HG02759 (cell line): ENCODE measurements at regions not wholly inside any gene's neighbourhood (a gene's known extent, or its start where the extent isn't known, plus 50 kb on each side); places are given as distances from the start of the nearest gene placed in this dataset.

Experiments
- ATAC-seq: cut with Tn5 transposase; IDR thresholded peaks from one replicate; pipeline ENCODE4 v1.9.1; 2021; ENCODE audit warnings: mild to moderate bottlenecking, moderate library complexity; ENCODE audit not compliant: unreplicated experiment

- no peak for ATAC-seq
Observed at GRCh38 chr5:2658881-2659470, 92.5 kb downstream of the IRX2 start.

DNA sequence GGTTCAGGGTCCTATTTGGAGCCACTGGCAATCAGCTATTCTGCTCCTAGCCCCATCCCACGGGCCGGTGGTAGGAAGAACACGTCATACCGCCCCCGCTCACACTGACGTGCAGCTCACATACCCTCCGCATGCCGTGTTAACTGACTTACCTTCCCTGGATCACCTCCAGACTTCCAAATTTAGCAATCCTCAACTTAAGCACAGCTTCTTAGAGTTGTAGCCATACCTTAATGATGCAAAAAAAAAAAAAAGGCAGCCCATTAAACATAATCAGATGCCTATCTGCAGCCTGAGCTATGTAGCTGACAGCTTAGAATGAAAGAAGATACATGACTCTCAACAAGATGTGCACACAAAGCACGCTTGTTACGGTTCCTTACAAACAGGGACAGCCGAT is 93.0 kb downstream of the IRX2 start:
- no peak for ATAC-seq

DNA sequence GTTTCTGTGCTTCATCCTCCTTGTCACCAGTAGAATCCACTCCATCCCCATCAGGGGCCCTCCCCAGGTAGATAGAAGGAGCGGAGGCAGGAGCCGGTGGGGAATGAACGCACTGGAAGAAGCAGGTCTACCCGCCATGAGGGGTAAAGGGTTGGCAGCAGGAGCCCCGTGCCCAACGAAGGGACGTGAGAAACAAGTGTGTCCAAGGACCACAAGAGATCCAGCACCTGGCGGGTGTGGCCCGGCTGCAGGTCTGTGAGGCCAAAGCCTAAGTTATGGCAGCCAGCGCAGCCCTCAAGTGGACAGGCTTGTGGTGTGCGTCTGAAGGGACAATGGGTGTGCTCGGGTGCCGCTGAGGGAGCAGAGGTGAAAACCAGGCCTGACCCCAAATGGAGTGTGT is 94.3 kb downstream of the IRX2 start:
- no peak for ATAC-seq

DNA sequence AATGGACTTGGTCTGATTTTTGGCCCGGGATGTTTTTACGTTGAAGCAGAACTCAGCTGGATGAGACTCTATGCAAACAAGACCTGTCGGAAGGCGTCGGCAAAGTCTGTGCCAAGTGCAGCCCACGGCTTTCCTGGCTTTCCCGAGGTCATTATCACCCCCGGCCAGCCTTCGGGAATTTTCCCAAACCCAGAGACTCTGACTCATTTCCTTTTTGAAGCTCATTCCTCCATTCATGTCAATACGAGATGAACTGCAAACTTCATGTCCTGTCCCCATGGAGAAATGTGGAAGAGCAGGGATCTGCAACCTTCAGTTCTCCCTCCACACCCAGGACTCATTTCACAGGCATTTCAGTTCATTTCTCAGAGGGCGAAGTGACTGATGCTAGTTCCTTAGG is 95.3 kb downstream of the IRX2 start:
- no peak for ATAC-seq

- no peak for ATAC-seq
Observed at GRCh38 chr5:2653991-2654390, 97.5 kb downstream of the IRX2 start.

DNA sequence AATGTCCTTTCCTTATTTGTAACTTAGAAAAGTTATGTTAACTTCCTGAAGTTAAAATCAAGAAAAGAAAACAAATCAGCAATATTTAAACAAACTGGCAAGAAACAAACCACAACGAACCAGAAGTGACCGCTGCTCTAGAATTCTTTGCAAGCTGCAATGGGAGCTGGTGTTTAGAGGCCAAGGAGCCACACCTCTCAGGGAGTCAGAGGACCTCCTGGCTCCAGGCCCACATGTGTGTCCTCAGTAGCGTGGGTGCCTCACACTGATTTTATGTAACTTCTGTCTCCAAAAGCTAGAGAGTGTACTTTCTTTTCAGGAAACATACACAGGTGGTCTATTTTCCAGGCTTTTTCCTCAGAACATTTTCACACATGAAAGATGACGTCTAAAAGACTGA is 100.4 kb downstream of the IRX2 start:
- ATAC-seq, result no peak

GRCh38 chr5:2642684-2643345 is 108.7 kb downstream of the IRX2 start:
- ATAC-seq, result no peak

GRCh38 chr5:2640717-2641116 is 110.8 kb downstream of the IRX2 start:
- ATAC-seq, result no peak

- ATAC-seq, result no peak
Observed at GRCh38 chr5:2639425-2639824, 112.1 kb downstream of the IRX2 start.

GRCh38 chr5:2634399-2635176 is 116.9 kb downstream of the IRX2 start:
- no peak for ATAC-seq

GRCh38 chr5:2633992-2634391 is 117.5 kb downstream of the IRX2 start:
- ATAC-seq, result no peak

- no peak for ATAC-seq
Observed at GRCh38 chr5:2631758-2632157, 119.7 kb downstream of the IRX2 start.

DNA sequence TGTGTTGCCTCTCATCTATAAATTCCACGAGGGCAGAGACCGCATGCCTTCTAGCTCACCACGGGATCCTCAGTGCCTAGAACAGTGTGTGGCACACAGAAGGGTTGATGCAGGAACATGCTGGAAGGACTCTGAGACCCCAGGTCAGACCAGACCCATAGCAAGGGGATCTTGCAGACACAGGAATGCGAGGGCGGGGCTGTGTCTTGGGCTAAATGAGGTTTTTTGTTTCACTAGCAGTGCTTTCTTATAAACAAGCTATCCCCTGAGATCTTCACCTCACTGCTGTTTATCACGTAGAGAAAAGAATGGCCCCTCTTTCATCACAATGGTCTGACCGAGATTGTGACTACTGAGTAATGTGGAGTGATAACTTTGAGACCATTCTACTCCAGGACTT is 122.4 kb downstream of the IRX2 start:
- ATAC-seq, result no peak

DNA sequence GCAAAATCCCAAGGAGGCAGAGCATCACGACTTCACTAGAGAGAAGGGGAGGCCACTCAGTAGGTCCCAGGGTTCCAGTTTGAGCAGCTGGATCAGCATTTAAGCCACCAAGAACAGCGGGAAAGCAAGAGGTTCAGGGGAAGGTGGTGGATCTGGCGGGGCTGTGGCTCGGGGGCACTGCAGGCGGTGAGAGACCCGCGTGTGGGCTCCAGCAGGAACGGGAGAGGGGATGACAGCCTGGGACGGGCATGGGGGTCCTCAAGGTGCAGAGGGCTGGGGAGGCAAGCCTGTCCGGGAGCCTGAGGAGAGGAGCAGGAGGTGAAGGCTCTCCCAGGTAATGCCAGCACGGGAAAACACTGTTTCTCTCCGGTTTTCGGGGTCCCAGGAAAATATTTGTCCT is 123.6 kb downstream of the IRX2 start:
- ATAC-seq, result no peak

GRCh38 chr5:2626572-2626971 is 124.9 kb downstream of the IRX2 start:
- no peak for ATAC-seq

DNA sequence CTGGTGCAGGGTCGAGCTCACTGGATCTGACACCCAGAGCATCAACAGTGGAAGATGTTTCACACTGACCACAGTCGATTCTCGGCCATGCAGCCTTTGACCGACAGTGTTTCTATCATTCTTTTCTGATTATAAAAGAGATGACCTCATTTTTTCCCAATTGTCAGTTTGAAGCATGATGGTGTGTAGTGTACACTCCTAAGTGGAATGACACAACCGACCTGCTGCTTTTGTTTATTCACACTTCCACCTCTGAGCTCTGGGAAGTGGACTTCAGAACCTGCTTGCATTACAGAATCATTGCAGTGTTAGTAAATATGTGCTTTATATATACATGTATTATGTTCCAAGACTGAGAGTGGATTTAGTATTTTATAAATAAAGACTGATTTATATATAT is 128.6 kb downstream of the IRX2 start:
- ATAC-seq, result no peak

DNA sequence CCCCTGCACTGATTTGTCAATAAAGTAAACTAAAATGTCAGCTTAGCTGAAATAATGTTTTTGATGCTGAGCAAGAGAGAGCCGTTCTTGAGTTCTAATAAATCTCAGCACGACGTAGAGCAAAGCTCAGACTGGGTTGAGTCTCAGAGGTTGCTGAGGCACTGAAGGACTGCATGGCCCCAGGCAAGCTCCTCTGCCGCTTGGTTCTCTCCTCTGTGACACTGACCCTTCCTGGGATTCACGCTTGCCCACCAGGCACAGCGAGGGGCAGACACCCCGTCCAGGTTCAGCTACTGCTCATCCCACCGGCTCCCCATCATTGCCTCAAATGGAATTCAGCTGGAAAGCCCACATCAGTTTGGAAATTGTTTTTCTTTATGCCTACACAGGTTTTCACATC is 129.8 kb downstream of the IRX2 start:
- no peak for ATAC-seq

DNA sequence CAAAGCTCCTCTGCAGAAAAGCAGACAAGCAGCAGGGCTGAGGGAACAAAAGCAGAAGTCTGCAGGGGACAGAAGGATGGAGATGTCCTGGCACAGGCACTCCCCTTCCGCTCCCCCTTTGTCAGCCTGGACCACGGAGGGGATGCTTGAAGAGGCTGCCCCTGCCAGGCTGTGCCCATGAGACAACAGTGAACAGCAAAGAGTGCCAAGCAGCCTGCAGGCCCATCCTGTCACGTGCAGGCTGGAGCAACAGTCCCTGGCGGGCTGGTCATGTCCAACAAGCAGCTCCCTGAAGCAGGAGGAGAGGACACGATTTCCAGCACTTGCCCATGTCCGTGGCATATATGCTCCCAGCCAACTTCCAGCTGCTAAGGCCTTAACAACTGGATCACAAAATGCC is 132.3 kb downstream of the IRX2 start:
- ATAC-seq, result no peak

DNA sequence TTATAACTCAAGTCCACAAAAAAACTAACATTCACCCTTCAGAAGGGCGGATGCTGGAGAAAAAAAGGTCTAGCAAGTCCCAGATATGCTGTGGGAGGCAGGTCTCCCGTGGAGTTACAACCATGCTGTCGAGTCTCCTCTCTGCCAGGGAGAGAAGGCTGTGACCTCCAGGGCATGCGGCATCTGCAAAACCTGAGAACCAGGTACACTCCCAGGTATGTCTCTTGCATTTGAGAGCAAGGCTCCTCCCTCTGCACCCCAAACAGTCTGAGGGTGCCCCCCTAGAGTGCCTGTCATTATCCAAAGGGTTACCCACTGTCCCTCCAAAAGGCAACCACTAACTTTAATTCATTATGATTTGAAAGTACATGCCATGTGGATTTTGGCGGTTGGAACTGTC is 134.0 kb downstream of the IRX2 start:
- ATAC-seq, result no peak

DNA sequence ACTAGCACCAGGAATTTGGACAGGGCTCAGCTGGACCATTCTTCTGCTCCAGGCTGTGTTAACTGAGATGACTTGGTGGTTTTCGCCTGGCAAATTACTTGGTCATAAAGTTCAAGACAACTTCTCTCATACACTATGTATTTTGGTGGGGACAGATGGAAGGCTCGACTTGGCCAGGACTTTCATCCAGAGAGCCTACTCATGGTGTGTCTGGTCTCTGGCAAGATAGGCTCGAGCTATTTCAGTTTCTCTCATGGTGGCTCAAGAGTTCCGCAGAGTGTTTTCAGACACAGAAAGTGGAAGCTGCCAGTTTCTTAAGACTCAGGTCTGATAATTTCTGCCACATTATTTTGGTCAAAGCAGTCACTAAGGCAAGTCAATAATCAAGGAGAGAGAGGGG is 135.6 kb downstream of the IRX2 start:
- ATAC-seq, result no peak

DNA sequence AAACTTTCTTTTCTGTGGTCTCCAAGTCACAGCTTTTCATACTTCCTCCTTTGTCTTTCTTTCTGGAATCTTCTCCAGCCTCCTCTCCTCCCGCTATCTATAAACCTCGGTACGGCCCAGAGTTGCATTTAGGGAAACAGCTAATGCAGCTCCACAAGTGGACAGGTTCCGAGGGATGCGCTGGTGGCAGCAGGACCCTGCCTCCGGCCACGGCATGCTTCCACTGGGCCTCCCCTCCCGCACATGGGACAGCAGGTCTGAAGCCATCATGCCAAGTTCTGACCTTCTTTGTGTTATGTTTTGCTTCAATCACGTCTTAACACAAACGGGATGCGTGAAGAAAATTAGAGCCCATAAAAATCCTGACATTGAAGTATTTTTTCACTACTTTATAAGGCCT is 136.9 kb downstream of the IRX2 start:
- ATAC-seq, result no peak

- ATAC-seq, result no peak
Observed at GRCh38 chr5:2611659-2612058, 139.8 kb downstream of the IRX2 start.
